ENCODE measurements at regions not wholly inside any gene's neighbourhood (a gene's known extent, or its start where the extent isn't known, plus 50 kb on each side); places are given as distances from the start of the nearest gene placed in this dataset.

DNA sequence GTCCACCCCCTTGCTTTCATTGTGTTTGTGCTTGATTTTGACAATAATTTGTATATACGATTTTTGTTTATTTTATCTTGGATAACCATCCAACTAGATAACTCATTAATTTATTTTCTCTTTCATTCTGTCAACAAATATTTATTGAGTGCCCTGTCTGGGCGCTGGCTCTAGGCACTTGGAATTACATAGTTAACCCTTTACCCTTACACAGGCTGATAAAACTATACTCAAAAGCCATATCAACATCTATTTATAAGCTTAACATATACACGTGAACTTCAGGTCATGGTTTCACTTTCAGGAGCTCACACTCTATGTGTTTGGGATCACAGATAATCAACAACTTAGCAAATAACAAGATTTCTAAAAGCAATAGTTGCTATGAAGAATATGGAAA lies 226.3 kb upstream of the PPARGC1A start:
- no peak for TF ChIP-seq EP300 (IDR thresholded peaks at IDR 0.05)
- no peak for TF ChIP-seq CTCF (IDR thresholded peaks at IDR 0.05)

Measured in ovary (tissue), 3 donors.